ENCODE measurements at regions not wholly inside any gene's neighbourhood (a gene's known extent, or its start where the extent isn't known, plus 50 kb on each side); places are given as distances from the start of the nearest gene placed in this dataset.

DNA sequence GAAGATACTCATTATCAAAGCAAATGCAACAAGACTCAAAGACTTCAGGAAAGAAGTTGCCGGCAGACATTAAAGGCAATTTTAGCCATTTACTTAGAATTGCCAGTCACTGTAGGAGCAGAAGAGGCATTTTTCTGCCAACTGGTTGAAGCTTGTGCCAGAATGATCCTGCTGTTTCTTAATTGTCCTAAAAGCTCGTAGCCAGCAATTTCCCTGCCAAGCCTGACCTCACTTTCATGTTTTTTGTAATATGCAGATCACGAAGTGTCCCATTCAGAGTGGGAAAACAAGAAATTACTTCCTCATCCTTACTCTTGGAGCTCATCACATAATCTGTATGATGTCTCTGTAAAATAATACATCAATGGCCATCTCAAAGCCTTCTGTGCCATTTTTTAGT lies 130.9 kb upstream of the ANKRD1 start:
- TF ChIP-seq EP300 (IDR thresholded peaks at IDR 0.05), result peak in 1 of 2 donors; percentile 71
- TF ChIP-seq, protein P1, sequence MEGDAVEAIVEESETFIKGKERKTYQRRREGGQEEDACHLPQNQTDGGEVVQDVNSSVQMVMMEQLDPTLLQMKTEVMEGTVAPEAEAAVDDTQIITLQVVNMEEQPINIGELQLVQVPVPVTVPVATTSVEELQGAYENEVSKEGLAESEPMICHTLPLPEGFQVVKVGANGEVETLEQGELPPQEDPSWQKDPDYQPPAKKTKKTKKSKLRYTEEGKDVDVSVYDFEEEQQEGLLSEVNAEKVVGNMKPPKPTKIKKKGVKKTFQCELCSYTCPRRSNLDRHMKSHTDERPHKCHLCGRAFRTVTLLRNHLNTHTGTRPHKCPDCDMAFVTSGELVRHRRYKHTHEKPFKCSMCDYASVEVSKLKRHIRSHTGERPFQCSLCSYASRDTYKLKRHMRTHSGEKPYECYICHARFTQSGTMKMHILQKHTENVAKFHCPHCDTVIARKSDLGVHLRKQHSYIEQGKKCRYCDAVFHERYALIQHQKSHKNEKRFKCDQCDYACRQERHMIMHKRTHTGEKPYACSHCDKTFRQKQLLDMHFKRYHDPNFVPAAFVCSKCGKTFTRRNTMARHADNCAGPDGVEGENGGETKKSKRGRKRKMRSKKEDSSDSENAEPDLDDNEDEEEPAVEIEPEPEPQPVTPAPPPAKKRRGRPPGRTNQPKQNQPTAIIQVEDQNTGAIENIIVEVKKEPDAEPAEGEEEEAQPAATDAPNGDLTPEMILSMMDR (IDR thresholded peaks at IDR 0.05), result no peak
- TF ChIP-seq POLR2A (IDR thresholded peaks at IDR 0.05), result no peak
- peak; percentile 33 to 68 for DNase-seq (ENCODE audit: low spot score in 2 of 2)
- H3K27me3 ChIP-seq, result no peaks in the 10 kb centered on the region
- H3K4me1 ChIP-seq, result peaks cover 0 to 51% (median 11%) of the 10 kb centered on the region in 4 donors
- H3K9me3 ChIP-seq, result no peaks in the 10 kb centered on the region
- peak overlapping the region in 2 of 4 donors; percentile 13 to 68 for H3K27ac ChIP-seq
- 11 to 29% methylated on average over 3 of the region's 3 CpGs for WGBS, 2 donors
- H3K36me3 ChIP-seq, result no peaks in the 10 kb centered on the region
- no peak overlapping the region for H3K4me3 ChIP-seq

DNA sequence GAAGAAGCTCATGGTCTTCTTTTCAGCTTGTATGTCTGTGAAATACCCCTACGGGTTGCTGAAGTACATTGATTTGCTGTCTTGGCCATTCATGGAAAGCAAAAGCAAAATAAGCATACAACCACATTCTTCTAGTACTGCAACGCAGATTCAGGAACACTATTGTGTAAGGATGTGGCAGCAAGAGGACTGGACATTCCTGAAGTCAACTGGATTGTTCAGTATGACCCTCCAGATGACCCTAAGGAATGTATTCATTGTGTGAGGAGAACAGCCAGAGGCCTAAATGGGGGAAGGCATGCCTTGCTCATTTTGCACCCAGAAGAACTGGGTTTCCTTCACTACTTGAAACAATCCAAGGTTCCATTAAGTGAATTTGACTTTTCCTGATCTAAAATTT lies 133.4 kb upstream of the ANKRD1 start:
- WGBS, 2 donors, result 44 to 59% methylated on average over 2 of the region's 2 CpGs
- no peak for TF ChIP-seq EP300 (IDR thresholded peaks at IDR 0.05)
- no peak for TF ChIP-seq POLR2A (IDR thresholded peaks at IDR 0.05)
- TF ChIP-seq, protein P1 (IDR thresholded peaks at IDR 0.05), result no peak
- no peak for DNase-seq (ENCODE audit: low spot score in 2 of 2)
- peaks cover 0 to 31% (median 10%) of the 10 kb centered on the region in 4 donors for H3K4me1 ChIP-seq
- no peaks in the 10 kb centered on the region for H3K9me3 ChIP-seq
- no peaks in the 10 kb centered on the region for H3K27me3 ChIP-seq
- H3K36me3 ChIP-seq, result no peaks in the 10 kb centered on the region
- no peak overlapping the region for H3K4me3 ChIP-seq
- no peak overlapping the region for H3K27ac ChIP-seq

DNA sequence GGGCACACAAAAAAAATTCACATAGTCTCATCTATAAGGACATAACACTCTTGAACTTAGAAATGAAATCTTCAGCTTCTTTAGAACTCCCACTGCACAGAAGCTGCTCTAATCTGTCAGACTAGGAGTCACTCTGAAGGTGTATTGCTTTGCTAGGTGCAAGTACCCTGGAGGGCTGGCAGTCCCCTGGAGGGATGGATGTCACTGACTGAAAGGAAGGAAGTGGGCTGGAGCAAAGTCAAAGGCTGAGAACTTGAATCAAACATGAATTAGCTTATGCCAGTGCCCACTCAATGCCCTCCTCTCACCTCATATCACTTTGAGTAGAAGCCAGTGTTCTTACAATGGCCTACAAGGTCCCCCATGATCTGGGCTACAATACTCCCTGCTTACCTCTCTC lies 140.3 kb upstream of the ANKRD1 start:
- no peak for DNase-seq (ENCODE audit: low spot score in 2 of 2)
- Histone ChIP-seq H3K36me3 (no peaks in the 10 kb centered on the region), H3K9me3 (no peaks in the 10 kb centered on the region), H3K27me3 (no peaks in the 10 kb centered on the region), H3K4me3 (no peak overlapping the region), H3K4me1 (no peaks in the 10 kb centered on the region), H3K27ac (no peak overlapping the region)
- TF ChIP-seq POLR2A (IDR thresholded peaks at IDR 0.05) (no peak), EP300 (IDR thresholded peaks at IDR 0.05) (no peak)
- TF ChIP-seq, protein P1 (IDR thresholded peaks at IDR 0.05), result no peak

DNA sequence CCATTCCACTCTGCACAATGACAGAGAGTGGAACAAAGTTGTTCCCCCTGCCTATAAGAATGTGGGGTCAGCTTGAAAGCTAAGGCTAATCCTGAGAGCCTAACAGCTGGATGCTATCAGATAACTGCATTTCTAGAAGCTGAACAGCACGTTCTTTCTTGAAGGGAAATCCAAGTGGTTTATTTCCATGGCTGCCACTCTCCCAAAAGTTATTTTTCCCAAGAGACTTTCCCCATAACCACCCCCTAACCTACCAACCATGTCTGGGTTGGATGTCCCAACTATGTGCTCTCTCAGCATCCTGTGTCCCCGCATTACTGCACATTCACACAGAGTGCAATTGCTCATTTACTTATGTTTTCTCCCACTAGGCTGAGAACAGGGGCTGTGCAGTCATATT lies 140.7 kb upstream of the ANKRD1 start:
- no peaks in the 10 kb centered on the region for H3K36me3 ChIP-seq
- no peak overlapping the region for H3K4me3 ChIP-seq
- no peaks in the 10 kb centered on the region for H3K27me3 ChIP-seq
- no peaks in the 10 kb centered on the region for H3K4me1 ChIP-seq
- no peak overlapping the region for H3K27ac ChIP-seq
- no peaks in the 10 kb centered on the region for H3K9me3 ChIP-seq
- no peak for DNase-seq (ENCODE audit: low spot score in 2 of 2)
- TF ChIP-seq POLR2A (IDR thresholded peaks at IDR 0.05), result no peak
- no peak for TF ChIP-seq EP300 (IDR thresholded peaks at IDR 0.05)
- TF ChIP-seq, protein P1 (IDR thresholded peaks at IDR 0.05), result no peak
- WGBS, 2 donors, result 59 to 60% methylated on average over 2 of the region's 2 CpGs

DNA sequence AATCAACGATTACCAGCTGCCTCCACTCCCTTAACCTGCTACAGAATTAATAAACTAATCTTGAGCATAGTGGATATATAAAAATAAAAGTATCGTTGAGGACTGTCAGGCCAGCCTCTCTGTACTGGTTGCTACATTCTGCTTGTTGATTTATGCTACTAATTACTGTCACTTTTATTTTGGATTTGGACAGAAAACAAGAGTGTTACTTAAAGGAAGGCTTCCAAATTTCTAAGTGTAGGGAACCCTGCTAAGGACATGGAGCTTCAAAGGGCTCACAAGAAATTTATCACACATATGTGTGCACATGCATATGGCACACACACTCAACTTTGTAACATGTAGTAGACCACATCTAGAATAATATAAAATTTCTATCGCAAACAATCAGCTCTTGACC lies 141.2 kb upstream of the ANKRD1 start:
- no peak overlapping the region for H3K4me3 ChIP-seq
- 85 to 86% methylated on average over 3 of the region's 3 CpGs for WGBS, 2 donors
- no peak overlapping the region for H3K27ac ChIP-seq
- H3K9me3 ChIP-seq, result no peaks in the 10 kb centered on the region
- no peaks in the 10 kb centered on the region for H3K36me3 ChIP-seq
- H3K4me1 ChIP-seq, result no peaks in the 10 kb centered on the region
- TF ChIP-seq EP300 (IDR thresholded peaks at IDR 0.05) (no peak), POLR2A (IDR thresholded peaks at IDR 0.05) (no peak)
- TF ChIP-seq, protein P1 (IDR thresholded peaks at IDR 0.05), result no peak
- H3K27me3 ChIP-seq, result no peaks in the 10 kb centered on the region
- DNase-seq (ENCODE audit: low spot score in 2 of 2), result no peak

Data from tibial nerve (tissue), 4 donors.